Transverse colon (tissue), 3 donors: ENCODE measurements at regions not wholly inside any gene's neighbourhood (a gene's known extent, or its start where the extent isn't known, plus 50 kb on each side); places are given as distances from the start of the nearest gene placed in this dataset.

ENCODE experiments used
- EP300 ChIP-seq: sonication (generic); formaldehyde crosslinking; IDR thresholded peaks from one replicate; pipeline ENCODE4 v1.6.1; 2017; ENCODE audit warnings: antibody characterized with exemption, low read depth
- POLR2A ChIP-seq: fragments of 450-650 bp; IDR thresholded peaks from one replicate; pipeline ENCODE4 v1.6.1; 2016; ENCODE audit warnings: antibody characterized with exemption, mild to moderate bottlenecking, moderate library complexity
- TF ChIP-seq, protein P1 (sequence below), 5 experiments: fragments of 200-600 bp in 3 of 5; fragments of 450-650 bp in 2 of 5; sonication (generic) in 3 of 5; IDR thresholded peaks; 1 replicate in 2 of 5; 2 replicates in 3 of 5; pipeline ENCODE4 v1.5.1; 2016 to 2017; ENCODE audit warnings: antibody characterized with exemption in 5 of 5, inconsistent platforms in 3 of 5, mild to moderate bottlenecking in 2 of 5, moderate library complexity in 1 of 5

DNA sequence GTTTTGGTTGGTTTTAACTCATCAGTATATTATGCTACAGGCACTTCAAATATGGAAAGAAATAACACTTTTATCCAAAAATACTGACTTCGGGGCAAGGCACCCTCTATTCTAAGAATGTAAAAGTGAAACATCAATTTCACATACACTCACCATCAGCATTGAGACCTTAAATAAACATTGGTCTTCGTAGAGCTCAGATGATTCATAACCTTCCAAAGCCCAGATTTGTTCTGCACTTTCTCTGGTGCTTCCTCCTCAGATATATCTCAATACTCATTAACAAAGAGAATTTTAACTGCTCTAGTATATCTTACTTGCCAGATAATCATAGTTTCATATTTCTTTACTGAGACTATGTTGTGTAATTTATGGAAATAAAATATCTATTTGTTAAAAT is 794.3 kb downstream of the LIG4 start:
- TF ChIP-seq, protein P1, sequence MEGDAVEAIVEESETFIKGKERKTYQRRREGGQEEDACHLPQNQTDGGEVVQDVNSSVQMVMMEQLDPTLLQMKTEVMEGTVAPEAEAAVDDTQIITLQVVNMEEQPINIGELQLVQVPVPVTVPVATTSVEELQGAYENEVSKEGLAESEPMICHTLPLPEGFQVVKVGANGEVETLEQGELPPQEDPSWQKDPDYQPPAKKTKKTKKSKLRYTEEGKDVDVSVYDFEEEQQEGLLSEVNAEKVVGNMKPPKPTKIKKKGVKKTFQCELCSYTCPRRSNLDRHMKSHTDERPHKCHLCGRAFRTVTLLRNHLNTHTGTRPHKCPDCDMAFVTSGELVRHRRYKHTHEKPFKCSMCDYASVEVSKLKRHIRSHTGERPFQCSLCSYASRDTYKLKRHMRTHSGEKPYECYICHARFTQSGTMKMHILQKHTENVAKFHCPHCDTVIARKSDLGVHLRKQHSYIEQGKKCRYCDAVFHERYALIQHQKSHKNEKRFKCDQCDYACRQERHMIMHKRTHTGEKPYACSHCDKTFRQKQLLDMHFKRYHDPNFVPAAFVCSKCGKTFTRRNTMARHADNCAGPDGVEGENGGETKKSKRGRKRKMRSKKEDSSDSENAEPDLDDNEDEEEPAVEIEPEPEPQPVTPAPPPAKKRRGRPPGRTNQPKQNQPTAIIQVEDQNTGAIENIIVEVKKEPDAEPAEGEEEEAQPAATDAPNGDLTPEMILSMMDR (IDR thresholded peaks at IDR 0.05): no peak
- no peak for TF ChIP-seq EP300
- no peak for TF ChIP-seq POLR2A
